Sigmoid colon (tissue), 6 donors: ENCODE measurements at regions not wholly inside any gene's neighbourhood (a gene's known extent, or its start where the extent isn't known, plus 50 kb on each side); places are given as distances from the start of the nearest gene placed in this dataset.
A peak's percentile ranks its signal among the peaks of the same experiment; 100 is the strongest.

ENCODE experiments used
- DNase-seq: peaks from one replicate; pipeline ENCODE4 v3.0.0-alpha.2; 2019
- H3K27ac ChIP-seq, 4 donors: fragments of 200-600 bp; sonication (generic); one replicate each; pipeline ENCODE4 v1.5.1; 2016 to 2019; ENCODE audit warnings: mild to moderate bottlenecking in 1 of 4
- H3K27me3 ChIP-seq, 3 donors: fragments of 200-600 bp; sonication (generic); one replicate each; pipeline ENCODE4 v1.5.1; 2019; ENCODE audit warnings: mild to moderate bottlenecking in 1 of 3
- H3K36me3 ChIP-seq, 4 donors: fragments of 200-600 bp; sonication (generic); one replicate each; pipeline ENCODE4 v1.5.1; 2016 to 2019
- H3K4me1 ChIP-seq, 4 donors: fragments of 200-600 bp; sonication (generic); one replicate each; pipeline ENCODE4 v1.5.1; 2017 to 2019
- H3K4me3 ChIP-seq, 4 donors: fragments of 200-600 bp; sonication (generic); one replicate each; pipeline ENCODE4 v1.5.1; 2017 to 2019; ENCODE audit warnings: mild to moderate bottlenecking in 2 of 4, moderate library complexity in 1 of 4
- H3K9me3 ChIP-seq, 4 donors: fragments of 200-600 bp in 3 of 4; sonication (generic) in 3 of 4; one replicate each; pipeline versions ENCODE4 v1.5.1 to v1.6.1; 2013 to 2019
- CTCF ChIP-seq, 4 experiments: fragments of 450-650 bp in 3 of 4; fragments of 200-600 bp in 1 of 4; IDR thresholded peaks; one replicate each; pipeline ENCODE4 v1.5.1; 2016 to 2019; ENCODE audit warnings: antibody characterized with exemption in 4 of 4, mild to moderate bottlenecking in 3 of 4, moderate library complexity in 2 of 4
- EP300 ChIP-seq, 4 donors: sonication (generic); formaldehyde crosslinking; IDR thresholded peaks; one replicate each; pipeline ENCODE4 v1.6.1; 2017; ENCODE audit warnings: antibody characterized with exemption in 4 of 4
- POLR2A ChIP-seq, 2 donors: fragments of 450-650 bp; IDR thresholded peaks; one replicate each; pipeline ENCODE4 v1.6.1; 2016; ENCODE audit warnings: antibody characterized with exemption in 2 of 2, mild to moderate bottlenecking in 2 of 2, moderate library complexity in 2 of 2
- POLR2AphosphoS5 ChIP-seq, 4 donors: sonication (generic); formaldehyde crosslinking; IDR thresholded peaks; one replicate each; pipeline ENCODE4 v1.6.1; 2017; ENCODE audit warnings: antibody characterized with exemption in 4 of 4
- WGBS, 2 donors: extraction: QIAGEN DNeasy Blood & Tissue Kit; methylation state at CpG; one replicate each; pipeline ENCODE4 v1.1.7; 2013; 5-methylcytosine and 5-hydroxymethylcytosine counted together
- intact Hi-C: fragments of 100-400 bp; cut with DNase I; formaldehyde crosslinking; loops from one replicate; pipeline ENCODE4 v1.15.1; 2023
- donor health status: healthy with polysubstance abuse.
- donor health status: healthy.

GRCh38 chr17:77877646-77878355, 80.7 kb upstream of the TNRC6C start:
- H3K27ac ChIP-seq: no peak overlapping the region
- no peaks in the 10 kb centered on the region for H3K27me3 ChIP-seq
- peaks cover 0 to 21% (median 16%) of the 10 kb centered on the region in 4 donors for H3K4me1 ChIP-seq
- H3K4me3 ChIP-seq: no peak overlapping the region
- H3K36me3 ChIP-seq: no peaks in the 10 kb centered on the region
- intact Hi-C loops: no loop called here
- DNase-seq: no peak
- TF ChIP-seq POLR2AphosphoS5 (IDR thresholded peaks at IDR 0.05) (no peak), POLR2A (IDR thresholded peaks at IDR 0.05) (no peak), CTCF (IDR thresholded peaks at IDR 0.05) (no peak), EP300 (IDR thresholded peaks at IDR 0.05) (no peak)
- peaks cover 0 to 6% (median 2%) of the 10 kb centered on the region in 4 donors for H3K9me3 ChIP-seq
- 87 to 89% methylated on average over 13 of the region's 13 CpGs for WGBS, 2 donors

GRCh38 chr17:77879226-77879895, 79.1 kb upstream of the TNRC6C start:
- H3K9me3 ChIP-seq: peaks cover 0 to 6% (median 2%) of the 10 kb centered on the region in 4 donors
- WGBS, 2 donors: 88 to 93% methylated on average over 13 of the region's 13 CpGs
- peaks cover 0 to 24% (median 20%) of the 10 kb centered on the region in 4 donors for H3K4me1 ChIP-seq
- intact Hi-C loops: no loop called here
- DNase-seq: no peak
- TF ChIP-seq EP300 (IDR thresholded peaks at IDR 0.05): no peak
- no peak for TF ChIP-seq POLR2AphosphoS5 (IDR thresholded peaks at IDR 0.05)
- no peak for TF ChIP-seq CTCF (IDR thresholded peaks at IDR 0.05)
- TF ChIP-seq POLR2A (IDR thresholded peaks at IDR 0.05): no peak
- no peaks in the 10 kb centered on the region for H3K27me3 ChIP-seq
- no peak overlapping the region for H3K27ac ChIP-seq
- H3K36me3 ChIP-seq: no peaks in the 10 kb centered on the region
- no peak overlapping the region for H3K4me3 ChIP-seq

- TF ChIP-seq POLR2A (IDR thresholded peaks at IDR 0.05) (no peak), EP300 (IDR thresholded peaks at IDR 0.05) (no peak)
- Histone ChIP-seq H3K4me3 (no peak overlapping the region), H3K27ac (no peak overlapping the region), H3K27me3 (no peaks in the 10 kb centered on the region), H3K9me3 (peaks cover 0 to 6% (median 2%) of the 10 kb centered on the region in 4 donors), H3K36me3 (no peaks in the 10 kb centered on the region), H3K4me1 (peaks cover 0 to 24% (median 20%) of the 10 kb centered on the region in 4 donors)
- no peak for DNase-seq
- intact Hi-C loops: loop anchor here (10.0 kb wide), 1 partner anchor 135 kb away; no protein-coding TSS in a partner anchor
- 91 to 93% methylated on average over 9 of the region's 9 CpGs for WGBS, 2 donors
Observed at GRCh38 chr17:77879896-77880280, 78.6 kb upstream of the TNRC6C start.

- Histone ChIP-seq H3K9me3 (peaks cover 0 to 3% (median 1%) of the 10 kb centered on the region in 4 donors), H3K4me3 (no peak overlapping the region), H3K27me3 (no peaks in the 10 kb centered on the region), H3K27ac (peak overlapping the region; percentile 18 to 56 (median 43)), H3K4me1 (peaks cover 0 to 24% (median 20%) of the 10 kb centered on the region in 4 donors), H3K36me3 (no peaks in the 10 kb centered on the region)
- intact Hi-C loops: loop anchor here (10.0 kb wide), 1 partner anchor 134 kb away; no protein-coding TSS in a partner anchor
- no peak for DNase-seq
- TF ChIP-seq EP300 (IDR thresholded peaks at IDR 0.05): no peak
- no peak for TF ChIP-seq POLR2AphosphoS5 (IDR thresholded peaks at IDR 0.05)
- TF ChIP-seq CTCF (IDR thresholded peaks at IDR 0.05): no peak
- TF ChIP-seq POLR2A (IDR thresholded peaks at IDR 0.05): no peak
- 75 to 78% methylated on average over 11 of the region's 11 CpGs for WGBS, 2 donors
Observed at GRCh38 chr17:77880711-77881450, 77.6 kb upstream of the TNRC6C start.

GRCh38 chr17:77881545-77881944, 77.0 kb upstream of the TNRC6C start:
- peak; percentile 91 for DNase-seq
- no peaks in the 10 kb centered on the region for H3K9me3 ChIP-seq
- H3K27me3 ChIP-seq: no peaks in the 10 kb centered on the region
- H3K4me1 ChIP-seq: peaks cover 0 to 24% (median 20%) of the 10 kb centered on the region in 4 donors
- no peaks in the 10 kb centered on the region for H3K36me3 ChIP-seq
- intact Hi-C loops: loop anchor here (10.0 kb wide), 1 partner anchor 133 kb away; no protein-coding TSS in a partner anchor
- WGBS, 2 donors: 19 to 41% methylated on average over 10 of the region's 10 CpGs
- no peak overlapping the region for H3K4me3 ChIP-seq
- H3K27ac ChIP-seq: peak overlapping the region; percentile 18 to 56 (median 43)
- TF ChIP-seq POLR2AphosphoS5 (IDR thresholded peaks at IDR 0.05): peak in 1 of 4 donors; percentile 52
- no peak for TF ChIP-seq POLR2A (IDR thresholded peaks at IDR 0.05)
